ENCODE measurements at regions not wholly inside any gene's neighbourhood (a gene's known extent, or its start where the extent isn't known, plus 50 kb on each side); places are given as distances from the start of the nearest gene placed in this dataset.

GRCh38 chr2:58764338-58765104 lies 523.4 kb upstream of the FANCL start:
- Histone ChIP-seq H3K9me3 (ENCODE audit: insufficient read depth, low read length, severe bottlenecking) (no peaks in the 10 kb centered on the region), H3K9ac (ENCODE audit: low read depth, low read length) (no peak overlapping the region), H3K36me3 (ENCODE audit: insufficient read depth, low read length) (no peaks in the 10 kb centered on the region), H4K20me1 (ENCODE audit: insufficient read depth, low read length) (no peaks in the 10 kb centered on the region), H3K27ac (ENCODE audit: low read length) (no peak overlapping the region), H3K27me3 (ENCODE audit: insufficient read depth, low read length, poor library complexity) (peaks cover 9% of the 10 kb centered on the region), H3K4me3 (ENCODE audit: low read depth in 1 of 2, low read length in 2 of 2) (no peak overlapping the region), H3K4me2 (ENCODE audit: insufficient read depth, low read length) (no peak overlapping the region), H2AFZ (ENCODE audit: low read depth, low read length) (no peak overlapping the region), H3K4me1 (ENCODE audit: insufficient read depth, low read length) (peaks cover 2% of the 10 kb centered on the region; the same call in 1 of the 2 replicates), H3K79me2 (ENCODE audit: insufficient read depth, low read length) (no peaks in the 10 kb centered on the region)
- no peak for TF ChIP-seq EZH2 (IDR thresholded peaks at IDR 0.05; ENCODE audit: borderline replicate concordance, low read depth, low read length, severe bottlenecking)
- no peak for TF ChIP-seq CTCF (IDR thresholded peaks at IDR 0.05; ENCODE audit: borderline replicate concordance, extremely low read depth, low read length, poor library complexity, severe bottlenecking)
- ATAC-seq (ENCODE audit: insufficient read depth, low read depth) (no peak), DNase-seq (no peak)

DNA sequence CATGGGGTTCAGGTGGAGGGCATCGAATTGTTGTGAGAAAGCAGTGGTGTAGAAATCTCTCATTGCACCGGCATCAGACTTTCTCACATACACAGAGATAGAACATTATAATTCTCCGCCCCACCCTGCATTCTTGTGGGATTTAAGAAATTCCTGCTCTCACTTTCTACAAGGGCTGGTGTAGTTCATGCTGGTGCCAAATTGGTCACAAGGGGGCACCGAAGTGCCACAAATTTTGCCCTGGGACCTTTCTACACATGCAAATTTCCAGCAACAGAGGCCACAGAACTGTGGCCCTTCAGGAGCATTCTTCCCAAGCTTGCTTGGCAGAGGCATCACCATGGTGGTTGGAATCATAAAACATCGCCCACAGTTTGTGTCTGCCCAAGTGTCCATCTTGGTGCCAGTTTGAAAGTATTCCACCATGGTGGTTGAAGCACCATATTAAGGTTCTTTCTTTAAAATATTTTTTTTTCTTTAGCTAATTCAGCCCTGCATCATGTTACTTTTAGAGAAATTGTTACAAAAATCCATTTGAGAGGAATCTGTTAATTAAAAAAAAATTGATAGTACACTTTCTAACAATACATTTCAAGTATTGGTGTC lies 521.2 kb upstream of the FANCL start:
- Histone ChIP-seq H3K4me3 (ENCODE audit: low read depth in 1 of 2, low read length in 2 of 2) (no peak overlapping the region), H3K9me3 (ENCODE audit: insufficient read depth, low read length, severe bottlenecking) (no peaks in the 10 kb centered on the region), H3K36me3 (ENCODE audit: insufficient read depth, low read length) (no peaks in the 10 kb centered on the region), H3K4me2 (ENCODE audit: insufficient read depth, low read length) (no peak overlapping the region), H2AFZ (ENCODE audit: low read depth, low read length) (no peak overlapping the region), H4K20me1 (ENCODE audit: insufficient read depth, low read length) (no peaks in the 10 kb centered on the region), H3K27ac (ENCODE audit: low read length) (no peak overlapping the region), H3K4me1 (ENCODE audit: insufficient read depth, low read length) (peaks cover 2% of the 10 kb centered on the region; the same call in 1 of the 2 replicates), H3K27me3 (ENCODE audit: insufficient read depth, low read length, poor library complexity) (no peaks in the 10 kb centered on the region), H3K79me2 (ENCODE audit: insufficient read depth, low read length) (no peaks in the 10 kb centered on the region), H3K9ac (ENCODE audit: low read depth, low read length) (no peak overlapping the region)
- peak; percentile 62 for DNase-seq
- ATAC-seq (ENCODE audit: insufficient read depth, low read depth): peak; percentile 90
- peak; percentile 86 for TF ChIP-seq CTCF (IDR thresholded peaks at IDR 0.05; ENCODE audit: borderline replicate concordance, extremely low read depth, low read length, poor library complexity, severe bottlenecking)
- no peak for TF ChIP-seq EZH2 (IDR thresholded peaks at IDR 0.05; ENCODE audit: borderline replicate concordance, low read depth, low read length, severe bottlenecking)

GRCh38 chr2:58757971-58758370 lies 516.8 kb upstream of the FANCL start:
- no peaks in the 10 kb centered on the region for H3K9me3 ChIP-seq (ENCODE audit: insufficient read depth, low read length, severe bottlenecking)
- TF ChIP-seq CTCF (IDR thresholded peaks at IDR 0.05; ENCODE audit: borderline replicate concordance, extremely low read depth, low read length, poor library complexity, severe bottlenecking) (no peak), EZH2 (IDR thresholded peaks at IDR 0.05; ENCODE audit: borderline replicate concordance, low read depth, low read length, severe bottlenecking) (no peak)
- no peaks in the 10 kb centered on the region for H3K36me3 ChIP-seq (ENCODE audit: insufficient read depth, low read length)
- no peaks in the 10 kb centered on the region for H3K4me1 ChIP-seq (ENCODE audit: insufficient read depth, low read length)
- no peak overlapping the region for H2AFZ ChIP-seq (ENCODE audit: low read depth, low read length)
- H3K4me3 ChIP-seq (ENCODE audit: low read depth in 1 of 2, low read length in 2 of 2): no peak overlapping the region
- no peaks in the 10 kb centered on the region for H3K79me2 ChIP-seq (ENCODE audit: insufficient read depth, low read length)
- H4K20me1 ChIP-seq (ENCODE audit: insufficient read depth, low read length): no peaks in the 10 kb centered on the region
- DNase-seq: no peak
- no peak overlapping the region for H3K9ac ChIP-seq (ENCODE audit: low read depth, low read length)
- no peak overlapping the region for H3K4me2 ChIP-seq (ENCODE audit: insufficient read depth, low read length)
- H3K27ac ChIP-seq (ENCODE audit: low read length): no peak overlapping the region
- ATAC-seq (ENCODE audit: insufficient read depth, low read depth): no peak
- no peaks in the 10 kb centered on the region for H3K27me3 ChIP-seq (ENCODE audit: insufficient read depth, low read length, poor library complexity)
